Lung (tissue), 11 donors: ENCODE measurements at regions not wholly inside any gene's neighbourhood (a gene's known extent, or its start where the extent isn't known, plus 50 kb on each side); places are given as distances from the start of the nearest gene placed in this dataset.

Source experiments
- ATAC-seq: fragments of 200-7000 bp; cut with Tn5 transposase; one replicate; pipeline ENCODE4 v1.9.1; 2020; ENCODE audit warnings: moderate number of reproducible peaks; ENCODE audit not compliant: insufficient read depth, low FRiP score
- DNase-seq, 3 donors: peaks; one replicate each; pipeline ENCODE4 v3.0.0-alpha.2; 2013 to 2017
- H3K27ac ChIP-seq, 2 donors: one replicate each; pipeline ENCODE4 v1.5.1; 2013; ENCODE audit warnings: mild to moderate bottlenecking in 2 of 2, moderate library complexity in 2 of 2, control low read depth in 1 of 2, inconsistent platforms in 1 of 2, low read depth in 1 of 2, low read length in 1 of 2
- H3K27me3 ChIP-seq, 3 donors: one replicate each; pipeline ENCODE4 v1.5.1; 2013; ENCODE audit warnings: low read length in 2 of 3; ENCODE audit not compliant: control insufficient read depth in 3 of 3, insufficient read depth in 3 of 3
- H3K36me3 ChIP-seq, 4 donors: one replicate each; pipeline ENCODE4 v1.5.1; 2013; ENCODE audit warnings: low read length in 4 of 4, mild to moderate bottlenecking in 1 of 4, moderate library complexity in 1 of 4; ENCODE audit not compliant: control insufficient read depth in 4 of 4, insufficient read depth in 4 of 4
- H3K4me1 ChIP-seq, 5 donors: one replicate each; pipeline ENCODE4 v1.5.1; 2013; ENCODE audit warnings: low read length in 5 of 5, mild to moderate bottlenecking in 2 of 5, moderate library complexity in 1 of 5; ENCODE audit not compliant: control insufficient read depth in 5 of 5, insufficient read depth in 5 of 5
- H3K4me3 ChIP-seq: one replicate; pipeline ENCODE4 v1.5.1; 2013; ENCODE audit warnings: mild to moderate bottlenecking, control low read depth, moderate library complexity
- H3K9ac ChIP-seq, 2 donors: one replicate each; pipeline ENCODE4 v1.5.1; 2013; ENCODE audit warnings: low read length in 2 of 2, control low read depth in 1 of 2; ENCODE audit not compliant: insufficient read depth in 1 of 2
- H3K9me3 ChIP-seq, 4 donors: one replicate each; pipeline ENCODE4 v1.5.1; 2013; ENCODE audit warnings: low read length in 3 of 4, mild to moderate bottlenecking in 1 of 4, moderate library complexity in 1 of 4; ENCODE audit not compliant: control insufficient read depth in 4 of 4, insufficient read depth in 3 of 4
- WGBS, 2 donors: extraction: QIAGEN DNeasy Blood & Tissue Kit; methylation state at CpG; one replicate each; pipeline ENCODE4 v1.1.7; 2013; 5-methylcytosine and 5-hydroxymethylcytosine counted together
- TF ChIP-seq, protein P1 (sequence below): IDR thresholded peaks from 2 replicates; pipeline ENCODE4 v1.5.1; 2012; ENCODE audit warnings: mild to moderate bottlenecking; ENCODE audit errors: control extremely low read depth, extremely low read depth
- donor health status: control.
- donor health status: control.
- donor health status: Bipolar disorder and iron deficiency.
- donor health status: healthy.
- donor health status: DM: yes; HTN: yes; CAD: no.

DNA sequence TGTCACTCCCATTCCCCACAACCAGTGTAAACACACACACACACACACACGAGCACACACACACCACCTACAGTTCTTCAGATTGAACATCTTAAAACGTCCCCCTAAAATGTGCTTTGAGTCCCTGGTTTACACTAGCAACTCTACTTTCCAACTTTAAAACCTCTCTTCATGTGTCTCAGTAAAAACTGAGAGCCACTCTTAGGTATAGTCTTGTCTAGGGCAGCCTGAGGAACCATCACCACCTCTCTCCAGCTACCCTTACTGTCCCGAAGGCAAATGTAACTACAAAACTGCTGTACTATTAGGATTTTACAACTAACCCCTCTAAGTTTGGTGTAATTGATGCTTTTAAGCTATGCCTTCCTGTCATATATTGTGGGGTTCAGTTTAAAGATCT lies 1501.6 kb upstream of the MIR17HG start:
- peaks cover 0 to 16% (median 4%) of the 10 kb centered on the region in 5 donors for H3K4me1 ChIP-seq
- no peaks in the 10 kb centered on the region for H3K9me3 ChIP-seq
- no peaks in the 10 kb centered on the region for H3K27me3 ChIP-seq
- H3K27ac ChIP-seq: no peak overlapping the region
- H3K9ac ChIP-seq: no peak overlapping the region
- 39 to 74% methylated on average over 3 of the region's 3 CpGs for WGBS, 2 donors
- ATAC-seq: no peak
- TF ChIP-seq, protein P1, sequence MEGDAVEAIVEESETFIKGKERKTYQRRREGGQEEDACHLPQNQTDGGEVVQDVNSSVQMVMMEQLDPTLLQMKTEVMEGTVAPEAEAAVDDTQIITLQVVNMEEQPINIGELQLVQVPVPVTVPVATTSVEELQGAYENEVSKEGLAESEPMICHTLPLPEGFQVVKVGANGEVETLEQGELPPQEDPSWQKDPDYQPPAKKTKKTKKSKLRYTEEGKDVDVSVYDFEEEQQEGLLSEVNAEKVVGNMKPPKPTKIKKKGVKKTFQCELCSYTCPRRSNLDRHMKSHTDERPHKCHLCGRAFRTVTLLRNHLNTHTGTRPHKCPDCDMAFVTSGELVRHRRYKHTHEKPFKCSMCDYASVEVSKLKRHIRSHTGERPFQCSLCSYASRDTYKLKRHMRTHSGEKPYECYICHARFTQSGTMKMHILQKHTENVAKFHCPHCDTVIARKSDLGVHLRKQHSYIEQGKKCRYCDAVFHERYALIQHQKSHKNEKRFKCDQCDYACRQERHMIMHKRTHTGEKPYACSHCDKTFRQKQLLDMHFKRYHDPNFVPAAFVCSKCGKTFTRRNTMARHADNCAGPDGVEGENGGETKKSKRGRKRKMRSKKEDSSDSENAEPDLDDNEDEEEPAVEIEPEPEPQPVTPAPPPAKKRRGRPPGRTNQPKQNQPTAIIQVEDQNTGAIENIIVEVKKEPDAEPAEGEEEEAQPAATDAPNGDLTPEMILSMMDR: no peak
- no peak overlapping the region for H3K4me3 ChIP-seq
- DNase-seq: no peak
- no peaks in the 10 kb centered on the region for H3K36me3 ChIP-seq

DNA sequence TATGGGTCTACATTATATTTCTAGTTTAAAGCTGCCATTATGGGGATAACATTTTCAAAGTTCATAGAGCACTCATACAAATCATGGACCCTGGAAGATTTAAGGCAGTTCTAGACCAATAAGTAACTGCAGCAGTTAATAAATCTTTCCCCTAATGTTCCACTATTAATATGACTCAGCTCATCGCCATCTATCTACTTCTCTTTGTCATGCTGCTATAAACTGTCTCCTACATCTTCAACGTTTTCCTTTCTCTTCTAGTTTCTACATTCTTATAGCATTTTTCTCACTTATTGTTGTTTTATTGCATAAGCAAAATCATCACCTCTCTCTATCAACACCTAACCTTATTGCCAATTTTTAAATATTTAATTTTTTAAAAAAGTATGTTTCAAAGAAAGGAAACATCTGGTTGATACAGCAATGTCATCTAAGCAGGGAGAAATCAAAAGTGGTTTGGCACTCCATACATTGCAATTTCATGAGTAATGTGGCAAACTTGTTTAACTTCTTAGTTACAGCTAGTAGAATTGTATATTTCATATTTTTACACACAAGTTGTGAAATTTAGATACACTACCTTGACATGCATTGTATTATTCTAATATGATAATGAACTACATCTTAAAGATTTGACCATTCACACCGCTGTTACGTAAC lies 1500.4 kb upstream of the MIR17HG start:
- Histone ChIP-seq H3K4me1 (peaks cover 0 to 16% (median 4%) of the 10 kb centered on the region in 5 donors), H3K9ac (no peak overlapping the region), H3K27ac (no peak overlapping the region), H3K4me3 (no peak overlapping the region), H3K27me3 (no peaks in the 10 kb centered on the region), H3K36me3 (no peaks in the 10 kb centered on the region), H3K9me3 (no peaks in the 10 kb centered on the region)
- DNase-seq (peak in 2 of 3 donors; percentile 90 to 92), ATAC-seq (no peak)
- TF ChIP-seq, protein P1: no peak
- 66 to 70% methylated on average over 4 of the region's 4 CpGs for WGBS, 2 donors

DNA sequence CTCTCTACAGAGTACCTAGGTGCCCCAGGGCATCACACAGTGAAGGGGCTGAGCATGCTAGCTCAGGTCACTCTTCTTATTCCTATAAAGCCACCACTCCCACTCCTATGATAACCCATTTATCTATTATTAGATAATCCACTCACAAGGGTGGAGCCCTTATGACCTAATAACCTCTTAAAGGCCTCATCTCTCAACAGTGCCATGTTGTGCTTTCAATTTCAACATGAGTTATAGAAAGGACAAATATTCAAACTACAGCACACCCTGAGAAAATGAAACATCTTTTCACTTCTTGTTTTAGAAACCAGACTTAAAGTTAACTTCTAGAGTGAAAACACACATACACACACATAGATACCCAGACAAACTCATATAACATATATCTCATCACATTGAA lies 1494.9 kb upstream of the MIR17HG start:
- Histone ChIP-seq H3K27me3 (no peaks in the 10 kb centered on the region), H3K9ac (no peak overlapping the region), H3K9me3 (no peaks in the 10 kb centered on the region), H3K4me3 (no peak overlapping the region), H3K36me3 (no peaks in the 10 kb centered on the region), H3K27ac (no peak overlapping the region), H3K4me1 (peaks cover 0 to 4% (median 0%) of the 10 kb centered on the region in 5 donors)
- DNase-seq (no peak), ATAC-seq (no peak)
- TF ChIP-seq, protein P1: no peak

DNA sequence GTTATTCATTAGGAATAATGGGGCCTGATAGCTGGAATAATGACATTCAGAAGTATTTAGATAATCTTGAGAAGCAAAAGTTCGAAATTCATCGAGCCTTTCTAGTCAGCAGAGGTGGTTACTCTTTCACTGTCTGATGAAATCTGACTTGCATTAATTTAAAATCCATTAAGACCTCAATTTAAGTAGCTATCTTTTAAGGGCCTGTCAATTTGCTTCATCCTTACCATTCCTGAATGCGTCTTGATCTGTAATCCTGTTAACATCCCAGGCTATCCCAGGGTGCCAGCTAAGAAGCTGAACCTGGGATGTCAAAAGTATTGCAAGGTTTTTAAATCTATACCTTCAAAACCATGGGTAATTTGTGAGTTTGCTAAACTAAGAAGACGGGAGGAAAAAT lies 1491.0 kb upstream of the MIR17HG start:
- Histone ChIP-seq H3K4me1 (peaks cover 0 to 3% (median 0%) of the 10 kb centered on the region in 5 donors), H3K9ac (no peak overlapping the region), H3K4me3 (no peak overlapping the region), H3K9me3 (no peaks in the 10 kb centered on the region), H3K27ac (no peak overlapping the region), H3K27me3 (no peaks in the 10 kb centered on the region), H3K36me3 (no peaks in the 10 kb centered on the region)
- 82 to 84% methylated on average over 4 of the region's 4 CpGs for WGBS, 2 donors
- TF ChIP-seq, protein P1: no peak
- ATAC-seq (no peak), DNase-seq (no peak)
